NCI-H345 (cell line): ENCODE measurements at regions not wholly inside any gene's neighbourhood (a gene's known extent, or its start where the extent isn't known, plus 50 kb on each side); places are given as distances from the start of the nearest gene placed in this dataset.
"Not testable (repeated sequence)": the region's sequence is repeated elsewhere in the genome, so short reads cannot be mapped to it uniquely, and the experiment has no call there.

Experiments
- DNase-seq: peaks from one replicate; lab custom pipeline; 2025; lab: John Stamatoyannopoulos, UW

- DNase-seq = no peak
Observed at GRCh38 chr14:48027115-48027514, 351.7 kb upstream of the MDGA2 start.

GRCh38 chr14:48023881-48024280, 348.5 kb upstream of the MDGA2 start:
- DNase-seq = no peak

GRCh38 chr14:48011484-48011883, 336.1 kb upstream of the MDGA2 start:
- not testable (repeated sequence) for DNase-seq

GRCh38 chr14:48008646-48009045, 333.2 kb upstream of the MDGA2 start:
- DNase-seq = no peak

GRCh38 chr14:48005986-48006385, 330.6 kb upstream of the MDGA2 start:
- no peak for DNase-seq

- DNase-seq = no peak
Observed at GRCh38 chr14:47993883-47994282, 318.5 kb upstream of the MDGA2 start.

- no peak for DNase-seq
Observed at GRCh38 chr14:47988175-47988574, 312.8 kb upstream of the MDGA2 start.

- DNase-seq = no peak
Observed at GRCh38 chr14:47978871-47979270, 303.5 kb upstream of the MDGA2 start.

- no peak for DNase-seq
Observed at GRCh38 chr14:47976139-47976538, 300.7 kb upstream of the MDGA2 start.

- no peak for DNase-seq
Observed at GRCh38 chr14:47966076-47966810, 290.8 kb upstream of the MDGA2 start.

- no peak for DNase-seq
Observed at GRCh38 chr14:47961634-47962033, 286.2 kb upstream of the MDGA2 start.

GRCh38 chr14:47959740-47960139, 284.3 kb upstream of the MDGA2 start:
- no peak for DNase-seq

GRCh38 chr14:47949006-47949405, 273.6 kb upstream of the MDGA2 start:
- no peak for DNase-seq

GRCh38 chr14:47935332-47935731, 259.9 kb upstream of the MDGA2 start:
- DNase-seq = no peak

GRCh38 chr14:47929334-47929733, 253.9 kb upstream of the MDGA2 start:
- no peak for DNase-seq

GRCh38 chr14:47921133-47921532, 245.7 kb upstream of the MDGA2 start:
- no peak for DNase-seq

GRCh38 chr14:47919997-47920396, 244.6 kb upstream of the MDGA2 start:
- no peak for DNase-seq

- DNase-seq = no peak
Observed at GRCh38 chr14:47919334-47919846, 244.0 kb upstream of the MDGA2 start.

GRCh38 chr14:47917344-47917954, 242.0 kb upstream of the MDGA2 start:
- peak; percentile 24 for DNase-seq

GRCh38 chr14:47901141-47901540, 225.7 kb upstream of the MDGA2 start:
- DNase-seq = not testable (repeated sequence)

GRCh38 chr14:47899685-47900084, 224.3 kb upstream of the MDGA2 start:
- DNase-seq = no peak

- no peak for DNase-seq
Observed at GRCh38 chr14:47874350-47874749, 198.9 kb upstream of the MDGA2 start.

GRCh38 chr14:47872588-47872987, 197.2 kb upstream of the MDGA2 start:
- no peak for DNase-seq

GRCh38 chr14:47863441-47863840, 188.0 kb upstream of the MDGA2 start:
- DNase-seq = no peak
